GM19025 (cell line): ENCODE measurements at regions not wholly inside any gene's neighbourhood (a gene's known extent, or its start where the extent isn't known, plus 50 kb on each side); places are given as distances from the start of the nearest gene placed in this dataset.
"Not testable (repeated sequence)": the region's sequence is repeated elsewhere in the genome, so short reads cannot be mapped to it uniquely, and the experiment has no call there.

Experiments used
- ATAC-seq: cut with Tn5 transposase; IDR thresholded peaks from one replicate; pipeline ENCODE4 v1.9.1; 2021; ENCODE audit warnings: mild to moderate bottlenecking, low read depth, moderate library complexity; ENCODE audit not compliant: unreplicated experiment

DNA sequence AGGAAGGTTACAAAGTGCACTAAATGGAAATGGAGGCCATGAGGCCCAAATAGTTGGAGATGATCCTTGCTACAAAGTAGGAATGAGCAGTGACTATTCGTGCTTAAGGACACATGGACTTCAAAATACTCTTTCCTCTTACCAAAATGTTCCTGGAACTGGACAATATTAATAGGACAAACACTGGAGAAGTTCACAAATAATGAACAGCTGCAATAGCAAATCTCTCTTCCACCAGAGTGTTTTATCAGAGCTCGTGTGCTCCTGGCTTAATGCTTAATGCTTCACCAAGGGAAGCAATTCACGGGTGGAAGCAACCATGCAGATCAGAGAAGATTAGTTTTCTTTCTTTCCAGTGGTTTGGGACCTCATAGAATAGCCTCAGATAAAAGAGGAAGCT, 435.4 kb downstream of the BCKDHB start:
- no peak for ATAC-seq

DNA sequence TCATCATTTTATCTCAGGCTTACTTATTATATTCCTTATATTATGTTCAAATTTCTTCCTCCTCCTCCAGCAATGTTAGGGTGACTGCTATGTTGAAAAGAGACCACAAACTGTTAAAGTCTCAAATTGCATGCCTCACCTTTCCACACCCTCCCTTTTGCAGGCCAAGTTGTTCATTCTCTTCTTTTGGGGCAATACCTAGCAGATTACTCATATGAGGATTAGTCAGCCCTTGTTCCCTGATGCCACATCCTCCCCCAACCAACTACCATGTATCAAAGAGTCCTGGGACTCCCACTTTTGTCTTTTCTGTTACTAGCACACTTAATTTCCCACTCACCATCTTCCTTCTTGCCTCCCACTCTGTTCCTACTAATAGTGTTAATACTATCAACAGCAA, 434.7 kb downstream of the BCKDHB start:
- no peak for ATAC-seq

DNA sequence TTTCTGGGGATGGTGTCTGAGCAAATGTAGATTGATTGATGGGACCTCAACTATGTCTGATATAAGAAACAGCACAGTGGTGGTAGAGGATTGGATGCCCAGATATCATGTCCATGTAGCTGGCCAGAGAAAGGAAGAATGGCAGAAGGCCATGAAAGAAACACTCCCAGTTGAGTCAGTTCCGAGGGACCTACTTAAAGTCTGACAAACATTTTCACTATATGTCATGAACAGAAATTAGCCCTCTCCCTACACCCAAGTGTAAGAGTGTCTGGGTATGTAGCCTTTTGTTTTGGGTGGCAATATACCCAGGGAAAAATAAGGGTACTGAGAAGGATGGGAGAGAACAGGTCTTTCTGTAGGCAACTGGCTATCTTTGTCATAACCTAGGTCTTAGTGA, 434.2 kb downstream of the BCKDHB start:
- no peak for ATAC-seq

DNA sequence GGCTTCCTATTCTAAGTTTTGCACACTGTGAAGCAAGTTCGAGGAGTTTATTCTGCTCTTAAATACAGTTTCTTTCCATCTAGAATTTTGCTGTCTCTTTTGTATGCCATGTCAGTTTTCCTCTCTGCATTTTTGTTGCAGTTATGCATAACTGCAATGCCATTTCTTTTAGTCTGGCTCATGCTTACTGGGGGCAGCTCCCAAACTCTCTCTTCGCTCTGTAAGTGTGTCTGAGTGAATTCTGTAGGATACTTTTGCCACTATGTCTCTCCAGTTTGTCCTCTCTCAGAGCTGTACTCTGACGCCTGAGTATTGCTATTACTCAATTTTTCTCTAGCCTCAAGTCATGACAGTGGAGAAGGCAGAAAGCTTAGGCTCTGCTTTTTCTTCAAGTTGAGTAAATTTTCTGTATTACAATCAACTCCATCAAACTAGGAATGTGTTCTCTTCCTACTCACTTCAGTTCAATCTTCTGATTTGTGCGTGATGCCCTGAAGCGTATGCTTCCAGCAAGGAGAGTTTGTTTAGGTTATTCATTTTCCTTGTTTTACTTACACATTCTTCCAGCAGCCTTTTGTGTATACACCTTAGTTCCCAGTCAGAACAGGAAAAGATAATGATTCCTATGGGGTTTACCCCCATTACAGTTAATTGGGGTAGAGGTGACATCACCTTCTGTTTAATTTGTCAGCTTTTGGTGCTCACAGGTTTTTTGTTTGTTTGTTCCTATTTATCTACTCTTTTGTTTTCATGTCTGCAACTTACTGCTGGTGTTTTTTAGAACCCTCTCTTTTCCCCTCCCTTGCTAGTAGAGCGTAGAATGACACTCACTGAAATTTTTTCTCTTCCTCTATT, 430.9 kb downstream of the BCKDHB start:
- ATAC-seq = no peak

DNA sequence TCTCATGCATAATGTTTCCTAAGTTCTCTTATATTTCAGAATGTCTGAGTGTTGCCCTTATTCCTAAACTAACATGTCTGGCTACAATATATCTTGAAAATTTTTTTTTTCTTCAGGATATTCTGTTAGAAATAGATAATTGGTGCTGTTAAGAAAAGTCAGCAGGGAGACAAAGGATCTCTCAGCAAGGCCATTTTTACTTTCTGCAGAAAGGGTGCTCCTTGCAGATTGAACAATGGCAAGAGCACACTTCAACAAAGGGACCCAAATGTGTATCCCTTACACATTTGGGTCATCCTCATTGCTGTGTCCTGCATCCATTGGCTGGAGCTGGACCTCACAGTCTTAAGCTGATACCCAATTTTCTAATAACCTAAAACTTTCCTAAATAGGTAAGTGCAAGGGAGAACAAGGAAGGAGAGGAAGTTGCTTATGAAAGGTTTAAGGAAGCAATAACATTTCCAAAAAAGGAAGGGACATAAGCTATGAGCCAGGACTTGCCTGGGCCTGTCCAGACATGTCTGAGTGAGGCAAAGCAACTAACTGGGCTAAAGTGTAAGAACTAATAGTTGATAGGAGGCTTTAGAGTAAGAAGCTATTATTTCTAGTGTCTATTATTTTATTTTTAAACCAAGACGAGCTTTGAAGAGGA, 429.6 kb downstream of the BCKDHB start:
- no peak for ATAC-seq

DNA sequence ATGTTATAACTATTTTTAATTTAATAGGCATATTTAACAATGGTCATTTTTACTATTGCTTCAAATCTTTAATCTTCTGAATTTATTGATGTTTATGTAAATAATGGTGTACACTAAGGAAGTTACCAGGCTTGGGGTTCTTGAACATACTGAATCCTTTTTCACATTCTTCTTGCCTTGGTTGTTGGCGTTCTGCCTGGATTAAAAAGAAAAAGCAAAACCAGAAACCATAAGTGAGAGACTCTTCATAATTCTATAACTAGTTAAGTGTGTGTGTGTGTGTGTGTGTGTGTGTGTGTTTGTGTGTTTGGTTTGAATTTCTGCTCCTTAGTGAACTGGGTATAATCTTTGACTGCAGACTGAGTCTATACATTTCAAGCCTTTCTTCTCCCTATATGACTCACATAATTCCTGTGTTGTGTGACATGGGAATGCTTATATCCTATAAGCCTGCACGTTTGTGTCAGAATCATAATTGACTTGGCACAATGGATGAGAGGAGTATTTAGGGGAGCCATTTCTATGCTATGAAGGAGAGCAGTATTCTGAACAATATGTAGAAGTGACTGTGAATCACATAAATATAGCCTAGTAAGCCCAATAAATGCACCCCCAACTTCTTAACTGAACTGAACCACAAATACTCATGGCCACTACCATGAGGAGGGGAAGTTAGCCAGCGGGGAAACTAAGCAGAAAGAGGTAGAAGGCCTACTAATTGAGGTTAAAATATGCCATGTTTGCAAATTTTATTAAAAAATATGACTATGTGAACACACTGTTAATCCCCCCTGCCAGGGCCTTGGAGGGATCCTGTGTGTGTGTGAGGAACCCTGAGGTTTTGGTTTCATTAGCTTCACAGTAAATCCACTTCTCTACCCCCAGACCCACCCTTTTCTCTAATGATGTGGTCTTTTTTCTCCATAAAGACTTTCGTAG, 425.5 kb downstream of the BCKDHB start:
- no peak for ATAC-seq

DNA sequence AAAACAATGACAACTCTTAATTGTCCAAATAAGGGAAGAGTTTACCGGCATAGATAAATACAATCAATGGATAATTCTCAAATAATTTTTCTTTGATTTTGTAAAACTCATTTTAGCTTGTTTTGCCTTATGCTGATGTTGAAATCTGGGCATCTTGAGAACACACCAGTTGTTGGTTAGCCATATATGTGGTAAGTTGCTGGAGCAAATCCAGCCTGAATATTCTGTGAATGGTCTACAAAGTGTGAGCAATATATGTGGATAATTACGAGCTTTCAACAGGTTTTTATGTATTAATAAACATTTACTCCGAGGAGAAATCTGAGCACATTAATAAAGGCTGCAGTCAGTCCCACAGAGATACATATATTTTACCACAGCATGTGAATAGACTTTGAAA, 423.6 kb downstream of the BCKDHB start:
- no peak for ATAC-seq

DNA sequence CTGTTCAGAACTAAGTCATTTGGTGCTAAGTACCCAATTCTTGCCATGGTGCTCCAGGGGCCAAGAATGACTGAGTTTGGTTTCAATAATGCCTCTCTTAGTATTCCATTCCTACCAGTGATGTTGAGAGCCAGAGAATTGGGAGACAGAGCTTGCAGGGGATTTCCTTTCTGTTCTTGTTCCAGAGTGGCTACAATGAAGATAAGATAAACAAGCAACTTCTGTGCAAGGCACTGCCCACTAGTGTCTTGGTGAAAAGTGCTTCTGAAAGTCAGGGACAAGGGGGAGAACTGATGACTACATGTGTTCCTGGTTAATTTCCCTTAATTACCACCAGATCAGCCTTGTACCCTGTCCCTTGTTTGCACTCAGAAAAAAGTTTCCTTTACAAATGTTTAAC, 421.6 kb downstream of the BCKDHB start:
- ATAC-seq = no peak

DNA sequence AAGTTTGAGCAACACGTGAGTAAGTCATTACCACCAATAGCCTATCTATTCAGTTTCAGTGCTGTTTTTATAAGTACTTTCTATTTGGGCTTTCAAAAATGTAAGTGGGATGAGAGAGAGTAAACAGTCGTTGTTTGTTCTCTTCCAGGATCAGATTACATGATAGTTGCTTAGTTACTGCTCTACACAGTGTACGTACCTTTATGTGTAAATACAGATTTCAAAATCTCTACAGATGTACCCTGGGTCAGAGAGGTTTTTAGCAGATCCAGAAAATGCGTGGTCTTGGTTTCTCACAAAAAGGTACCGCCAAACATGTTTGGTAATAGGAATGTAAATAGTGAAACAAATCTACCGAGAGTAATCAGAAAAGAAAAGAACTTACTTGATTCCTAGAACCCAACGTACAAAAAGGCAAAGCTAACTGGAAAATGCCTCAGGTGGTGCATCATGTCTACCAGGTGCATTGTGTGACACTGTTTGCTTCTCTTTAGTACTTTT, 421.1 kb downstream of the BCKDHB start:
- no peak for ATAC-seq

DNA sequence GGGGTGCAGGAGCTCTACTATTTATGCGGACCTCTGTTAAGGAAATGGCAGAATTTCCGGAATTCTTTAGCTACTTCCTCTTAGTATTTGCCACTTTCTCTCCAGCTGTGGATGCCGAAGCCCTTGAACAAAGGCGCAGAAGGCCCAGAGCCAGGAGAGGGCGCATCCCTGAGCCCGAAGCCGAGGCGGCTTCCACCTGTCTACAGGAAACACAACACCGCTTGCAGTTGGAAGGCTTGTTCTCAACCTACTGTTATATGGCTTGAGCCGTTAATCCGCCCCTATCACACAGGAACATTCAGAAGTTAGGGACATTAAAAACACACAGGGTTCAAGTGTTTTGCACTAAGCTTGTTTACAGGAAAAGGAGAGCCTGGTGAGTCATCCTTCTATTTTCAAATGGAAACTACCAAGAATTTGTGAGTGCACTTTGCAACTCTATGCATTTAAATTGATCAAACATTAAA, 417.1 kb downstream of the BCKDHB start:
- ATAC-seq = no peak

DNA sequence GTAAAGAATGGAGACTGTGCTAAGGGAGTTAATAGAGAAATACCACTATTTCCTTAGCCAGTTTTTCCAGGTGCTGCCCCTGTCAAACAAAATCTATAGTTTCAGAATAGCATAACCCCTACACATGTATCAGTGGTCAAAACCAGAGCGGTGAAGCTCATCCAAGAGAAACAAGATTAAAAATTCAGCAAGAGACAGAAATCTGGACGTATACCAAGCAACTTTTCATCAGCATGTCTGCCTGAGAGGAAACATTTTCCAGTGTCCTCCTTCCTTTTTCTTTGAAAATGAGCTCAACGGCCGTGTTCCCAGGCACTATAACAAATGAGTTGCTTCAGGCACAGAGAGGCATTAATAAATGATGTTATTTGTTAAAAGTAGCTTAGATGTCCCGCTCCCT, 416.5 kb downstream of the BCKDHB start:
- no peak for ATAC-seq

DNA sequence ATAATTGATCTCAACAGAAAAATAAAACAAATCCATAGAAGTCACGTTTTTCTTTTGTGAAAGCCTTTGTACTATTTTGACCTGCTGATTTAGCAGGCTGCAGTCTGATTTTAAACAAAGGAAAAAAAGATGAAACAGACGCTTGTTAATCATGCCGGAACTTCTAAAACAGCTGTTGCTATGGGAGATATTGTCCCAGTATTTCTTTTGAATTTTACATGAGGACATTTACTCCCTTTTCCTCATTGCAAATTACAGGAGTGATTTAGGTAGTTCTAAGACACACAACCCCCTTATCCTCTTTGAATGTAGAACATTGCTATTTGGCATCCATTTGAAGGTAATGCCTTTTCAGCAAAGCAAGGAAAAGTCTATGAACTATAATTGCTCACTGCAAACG, 416.1 kb downstream of the BCKDHB start:
- no peak for ATAC-seq

DNA sequence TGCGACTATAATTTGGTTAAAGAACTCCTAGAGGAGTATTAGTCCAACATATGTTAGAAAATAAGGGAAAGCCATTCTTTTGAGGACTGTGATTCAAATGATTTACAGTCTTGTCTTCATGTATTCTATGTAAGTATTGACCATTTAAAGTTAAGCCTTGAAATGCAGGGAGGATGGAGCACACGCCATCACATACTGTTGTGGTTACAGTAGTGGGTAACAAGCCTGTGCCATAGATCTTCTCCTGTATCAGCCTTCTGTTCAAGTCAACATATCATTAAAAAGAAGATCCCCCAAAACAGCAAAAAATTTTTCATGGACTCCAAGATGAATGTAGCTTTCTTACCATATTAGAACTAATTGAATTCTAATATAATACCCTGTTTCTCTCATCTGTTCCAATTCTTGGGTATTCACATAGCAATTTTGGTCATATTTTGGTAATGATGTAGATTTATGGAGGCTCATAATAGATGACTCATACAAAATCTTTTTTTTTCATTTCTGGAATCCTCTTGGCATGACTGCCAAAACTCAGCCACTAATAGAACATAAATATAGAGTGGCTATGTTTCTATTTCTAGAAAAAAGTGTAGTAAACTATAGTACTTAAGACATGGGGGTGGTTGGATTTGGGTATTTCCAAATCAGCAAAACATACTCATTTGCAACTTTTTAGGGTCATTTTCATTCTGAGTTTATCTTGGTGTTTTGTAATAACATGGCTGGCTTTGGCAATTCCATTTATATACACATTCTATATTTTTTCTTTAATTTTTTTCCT, 413.5 kb downstream of the BCKDHB start:
- no peak for ATAC-seq

DNA sequence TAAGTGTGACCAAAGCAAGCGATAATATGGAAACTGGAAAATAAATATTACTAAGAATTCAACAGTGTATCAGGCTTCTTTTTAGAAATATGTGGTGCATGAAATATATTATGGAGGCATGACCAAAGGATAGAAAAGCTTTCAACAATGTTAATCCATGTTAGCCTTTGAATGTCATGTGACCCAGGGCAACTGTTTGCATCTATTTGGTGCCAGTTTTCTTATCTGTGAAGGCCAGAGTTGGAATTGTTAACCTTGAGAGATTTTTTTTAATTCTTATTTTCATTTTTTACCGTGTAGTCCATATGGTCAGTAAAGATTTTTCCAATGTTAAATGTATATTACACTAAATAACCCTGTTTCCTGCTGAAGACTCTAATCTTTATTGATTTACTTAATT, 411.1 kb downstream of the BCKDHB start:
- no peak for ATAC-seq

DNA sequence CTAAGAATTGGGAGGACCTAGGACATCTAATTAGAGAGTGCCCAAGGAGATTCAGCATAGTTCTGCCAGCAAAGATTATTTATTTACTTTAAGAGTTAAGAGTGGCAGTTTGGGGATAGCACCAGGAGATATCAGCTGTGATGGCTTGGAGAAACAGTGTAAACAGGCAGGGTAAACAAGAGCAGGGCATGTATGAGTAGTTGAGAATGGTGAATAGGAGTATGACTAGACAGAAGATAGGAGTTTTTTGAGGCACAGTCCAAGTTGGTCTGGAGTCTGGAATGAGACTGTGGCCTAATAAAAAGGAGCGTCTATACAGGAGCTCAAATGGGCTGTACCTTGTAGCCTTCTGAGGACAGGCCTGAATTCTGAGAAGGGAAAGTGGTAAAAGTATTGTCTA, 404.1 kb downstream of the BCKDHB start:
- ATAC-seq = not testable (repeated sequence)

DNA sequence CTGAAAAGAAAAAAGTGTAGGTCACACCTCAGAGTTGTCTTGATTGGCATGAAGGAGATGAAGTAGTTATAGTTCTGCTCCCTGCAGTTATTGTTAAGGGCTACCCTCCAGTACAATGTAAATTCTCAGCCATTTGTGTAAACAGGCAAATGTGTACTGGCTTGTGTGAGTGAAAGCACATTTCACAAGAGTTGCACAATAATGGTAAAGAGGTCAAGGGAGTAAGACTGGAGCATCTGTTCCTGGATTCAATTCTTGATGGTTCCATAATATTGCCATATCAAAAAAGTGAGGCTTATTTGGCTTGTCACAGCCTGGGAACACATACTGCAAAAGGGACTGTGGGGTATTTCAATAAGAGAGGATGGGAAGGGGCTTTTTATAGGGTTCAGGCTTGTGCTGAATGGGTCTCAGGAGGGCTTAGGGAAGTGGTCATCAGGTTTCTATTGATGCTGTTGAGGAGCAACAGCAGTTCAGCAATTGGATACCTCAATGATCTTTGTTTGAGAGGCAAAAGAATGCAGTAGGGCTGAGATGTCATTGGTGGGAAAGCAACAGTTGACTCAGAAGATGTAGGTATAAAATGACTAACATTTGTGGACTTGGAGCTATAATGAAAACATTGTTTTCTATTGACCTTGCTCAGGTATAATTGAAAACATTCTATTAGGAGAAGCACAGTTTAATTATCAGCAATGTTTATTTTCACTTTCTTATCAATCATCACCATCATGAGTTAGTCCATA, 402.6 kb downstream of the BCKDHB start:
- no peak for ATAC-seq

DNA sequence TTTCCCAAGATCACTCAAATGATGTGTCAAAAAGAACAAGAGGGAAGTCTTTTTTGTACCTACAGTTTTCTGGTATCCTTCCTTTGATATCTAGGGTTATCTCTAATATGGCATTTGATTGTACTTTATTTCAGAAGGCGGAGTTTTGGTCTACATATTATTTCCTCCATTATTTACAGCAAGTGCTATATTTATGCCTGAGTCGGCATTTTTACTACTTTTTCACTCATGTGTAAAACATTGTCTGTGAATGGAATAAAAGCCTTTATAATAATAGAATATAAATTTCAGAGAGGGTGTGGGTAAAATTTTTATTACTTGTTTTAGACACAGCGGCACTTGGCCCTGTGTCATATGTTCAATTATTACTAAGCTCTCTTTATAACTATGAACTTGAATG, 398.4 kb downstream of the BCKDHB start:
- no peak for ATAC-seq

DNA sequence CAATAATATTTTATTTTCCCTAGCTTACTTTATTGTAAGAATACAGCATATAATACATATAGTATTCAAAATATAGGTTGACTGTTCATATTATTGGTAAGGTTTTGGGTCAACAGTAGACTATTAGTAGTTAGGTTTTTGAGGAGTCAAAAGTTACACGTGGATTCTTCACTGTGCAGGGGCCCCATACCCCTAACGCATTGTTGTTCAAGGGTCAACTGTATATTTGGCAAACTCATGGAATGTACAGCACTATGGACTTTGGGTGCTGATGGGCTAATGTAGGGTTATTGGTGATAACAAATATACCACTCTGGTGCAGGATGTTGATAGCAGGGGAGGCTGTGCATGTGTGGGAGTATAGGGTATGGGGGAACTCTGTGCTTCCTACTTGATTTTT, 397.2 kb downstream of the BCKDHB start:
- ATAC-seq = no peak

DNA sequence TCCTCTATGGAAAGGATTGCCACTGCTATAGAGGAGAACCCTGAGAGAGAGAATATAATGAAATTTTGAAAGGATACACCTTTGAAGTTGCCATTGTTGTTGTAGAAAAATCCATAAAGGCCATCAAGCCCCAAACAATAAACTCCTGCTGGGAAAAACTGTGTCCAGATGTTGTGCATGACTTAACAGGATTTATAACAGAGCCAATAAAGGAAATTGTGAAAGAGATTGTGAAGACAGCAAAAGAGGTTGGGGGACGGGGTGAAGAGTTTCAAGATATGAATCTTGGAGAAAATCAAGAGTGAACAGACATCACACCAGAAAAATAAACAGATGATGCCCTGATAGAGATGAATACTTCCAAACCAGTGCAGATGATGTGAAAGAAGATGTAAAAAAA, 396.4 kb downstream of the BCKDHB start:
- ATAC-seq = no peak
